ENCODE measurements at regions not wholly inside any gene's neighbourhood (a gene's known extent, or its start where the extent isn't known, plus 50 kb on each side); places are given as distances from the start of the nearest gene placed in this dataset.
A peak's percentile ranks its signal among the peaks of the same experiment; 100 is the strongest.
"Not testable (repeated sequence)": the region's sequence is repeated elsewhere in the genome, so short reads cannot be mapped to it uniquely, and the experiment has no call there.

DNA sequence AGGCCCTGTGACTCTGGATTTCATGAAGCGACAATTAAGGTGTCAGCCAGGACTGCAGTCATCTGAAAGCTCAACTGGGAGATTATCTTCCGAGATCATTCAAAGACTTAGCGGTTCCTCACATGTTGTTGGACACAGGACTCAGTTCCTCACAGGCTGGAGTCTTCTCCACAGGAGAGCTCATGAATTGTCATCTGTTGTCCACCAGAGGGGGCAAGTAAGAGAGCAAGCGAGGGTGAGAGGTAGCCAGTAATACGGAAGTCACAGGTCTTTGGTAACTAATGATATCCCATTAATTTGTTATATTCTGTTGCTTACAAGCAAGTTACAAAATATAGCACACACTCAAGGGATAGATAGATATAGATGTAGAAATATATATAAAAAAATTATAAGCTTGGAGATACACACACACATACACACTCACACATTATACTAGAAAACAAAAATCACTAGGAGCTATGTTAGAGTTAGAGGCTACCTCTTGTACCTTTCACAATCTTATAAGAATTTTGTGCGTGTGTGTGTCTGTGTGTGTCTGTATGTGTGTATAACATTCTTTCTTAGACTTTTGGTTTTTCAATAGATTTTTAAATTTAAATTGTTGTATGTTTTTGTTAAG, 1695.3 kb downstream of the BRINP3 start:
- ATAC-seq (peak; percentile 90 to 97; a peak in 5 of 6 replicates), FAIRE-seq (no peak), DNase-seq (ENCODE audit: low read depth in 1 of 2, low spot score in 1 of 2) (peak; percentile 34 to 72)
- WGBS (ENCODE audit: missing lambda C conversion rate) = 48% methylated on average over 6 of the region's 6 CpGs
- H3K9me3 ChIP-seq = no peaks in the 10 kb centered on the region
- no peak overlapping the region for H3K27ac ChIP-seq
- peak; percentile 54 to 62 for TF ChIP-seq RAD21 (conservative IDR thresholded peaks at IDR 0.05 in 1 of 2, IDR thresholded peaks at IDR 0.05 in 1 of 2)
- no peak for TF ChIP-seq JUNB (IDR thresholded peaks at IDR 0.05)
- peak; percentile 65 for TF ChIP-seq SMC3 (IDR thresholded peaks at IDR 0.05)
- TF ChIP-seq, protein P1, sequence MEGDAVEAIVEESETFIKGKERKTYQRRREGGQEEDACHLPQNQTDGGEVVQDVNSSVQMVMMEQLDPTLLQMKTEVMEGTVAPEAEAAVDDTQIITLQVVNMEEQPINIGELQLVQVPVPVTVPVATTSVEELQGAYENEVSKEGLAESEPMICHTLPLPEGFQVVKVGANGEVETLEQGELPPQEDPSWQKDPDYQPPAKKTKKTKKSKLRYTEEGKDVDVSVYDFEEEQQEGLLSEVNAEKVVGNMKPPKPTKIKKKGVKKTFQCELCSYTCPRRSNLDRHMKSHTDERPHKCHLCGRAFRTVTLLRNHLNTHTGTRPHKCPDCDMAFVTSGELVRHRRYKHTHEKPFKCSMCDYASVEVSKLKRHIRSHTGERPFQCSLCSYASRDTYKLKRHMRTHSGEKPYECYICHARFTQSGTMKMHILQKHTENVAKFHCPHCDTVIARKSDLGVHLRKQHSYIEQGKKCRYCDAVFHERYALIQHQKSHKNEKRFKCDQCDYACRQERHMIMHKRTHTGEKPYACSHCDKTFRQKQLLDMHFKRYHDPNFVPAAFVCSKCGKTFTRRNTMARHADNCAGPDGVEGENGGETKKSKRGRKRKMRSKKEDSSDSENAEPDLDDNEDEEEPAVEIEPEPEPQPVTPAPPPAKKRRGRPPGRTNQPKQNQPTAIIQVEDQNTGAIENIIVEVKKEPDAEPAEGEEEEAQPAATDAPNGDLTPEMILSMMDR (IDR thresholded peaks at IDR 0.05) = peak; percentile 57
- TF ChIP-seq NPAS2 (CRISPR knock-in tag; IDR thresholded peaks at IDR 0.05; ENCODE audit: borderline replicate concordance) = no peak
- ChIA-PET CTCF (interaction anchor here (0.7 to 1.4 kb wide), 8 partner anchors 8 to 247 kb away, joined by 3 to 6 read pairs (median 4); no protein-coding TSS in a partner anchor), POLR2A (no interaction called here)
- H3K4me2 ChIP-seq = peak overlapping the region; percentile 11; the same call in 1 of the 3 replicates
- H3K4me3 ChIP-seq = no peak overlapping the region
- no peaks in the 10 kb centered on the region for H3K4me1 ChIP-seq

DNA sequence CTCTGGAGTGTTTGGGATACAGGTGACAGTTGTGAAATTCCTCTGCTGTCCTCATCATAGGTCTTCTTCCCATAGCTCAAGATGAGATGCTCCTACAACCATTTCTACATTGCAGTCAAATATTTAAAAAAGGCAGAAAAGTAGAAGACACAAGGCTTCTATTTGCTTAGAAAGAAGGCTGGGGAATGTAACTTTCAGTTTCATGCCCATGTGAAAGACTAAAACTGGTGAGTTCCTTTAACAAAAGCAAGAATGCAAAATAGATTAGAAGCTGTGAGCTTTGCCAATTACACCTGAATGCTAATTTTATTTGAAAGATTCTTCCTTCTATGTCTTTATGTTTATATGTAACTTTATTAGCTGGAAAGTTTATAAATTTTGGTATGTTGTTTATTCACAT, 1682.7 kb downstream of the BRINP3 start:
- DNase-seq (ENCODE audit: low read depth in 1 of 2, low spot score in 1 of 2) = no peak

DNA sequence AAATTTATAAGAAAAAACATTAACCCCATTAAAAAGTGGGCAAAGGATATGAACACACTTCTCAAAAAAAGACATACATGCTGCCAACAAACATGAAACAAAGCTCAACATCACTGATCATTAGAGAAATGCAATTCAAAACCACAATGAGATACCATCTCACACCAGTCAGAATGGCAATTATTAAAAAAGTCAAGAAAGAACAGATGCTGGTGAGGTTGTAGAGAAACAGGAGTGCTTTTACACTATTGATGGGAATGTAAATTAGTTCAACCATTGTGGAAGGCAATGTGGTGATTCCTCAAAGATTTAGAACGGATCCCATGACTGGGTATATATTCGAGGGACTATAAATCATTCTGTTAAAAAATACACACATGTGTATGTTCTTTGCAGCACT, 1665.5 kb downstream of the BRINP3 start:
- H3K4me2 ChIP-seq; DNase-seq (ENCODE audit: low read depth in 1 of 2, low spot score in 1 of 2); H3K4me1 ChIP-seq; H3K4me3 ChIP-seq; H3K27ac ChIP-seq; POLR2A ChIA-PET; FAIRE-seq; ATAC-seq; H3K9me3 ChIP-seq; CTCF ChIA-PET: not testable (repeated sequence)
- 36% methylated on average over 2 of the region's 2 CpGs for WGBS (ENCODE audit: missing lambda C conversion rate)

More for the DNA sequence above, 1682.7 kb downstream of the BRINP3 start:
- no peaks in the 10 kb centered on the region for H3K4me1 ChIP-seq
- no peak overlapping the region for H3K4me2 ChIP-seq
- ChIA-PET CTCF (interaction anchor here (0.7 kb wide), 1 partner anchor 13 kb away, joined by 3 read pairs; no protein-coding TSS in a partner anchor), POLR2A (no interaction called here)
- H3K4me3 ChIP-seq = no peak overlapping the region
- H3K27ac ChIP-seq = no peak overlapping the region
- no peak for TF ChIP-seq ZNF302 (CRISPR knock-in tag; IDR thresholded peaks at IDR 0.05)
- no peak for TF ChIP-seq RAD21 (conservative IDR thresholded peaks at IDR 0.05 in 1 of 2, IDR thresholded peaks at IDR 0.05 in 1 of 2)
- TF ChIP-seq FOSB (CRISPR knock-in tag; IDR thresholded peaks at IDR 0.05) = no peak
- no peak for ATAC-seq
- no peaks in the 10 kb centered on the region for H3K9me3 ChIP-seq
- FAIRE-seq = peak; percentile 7

DNA sequence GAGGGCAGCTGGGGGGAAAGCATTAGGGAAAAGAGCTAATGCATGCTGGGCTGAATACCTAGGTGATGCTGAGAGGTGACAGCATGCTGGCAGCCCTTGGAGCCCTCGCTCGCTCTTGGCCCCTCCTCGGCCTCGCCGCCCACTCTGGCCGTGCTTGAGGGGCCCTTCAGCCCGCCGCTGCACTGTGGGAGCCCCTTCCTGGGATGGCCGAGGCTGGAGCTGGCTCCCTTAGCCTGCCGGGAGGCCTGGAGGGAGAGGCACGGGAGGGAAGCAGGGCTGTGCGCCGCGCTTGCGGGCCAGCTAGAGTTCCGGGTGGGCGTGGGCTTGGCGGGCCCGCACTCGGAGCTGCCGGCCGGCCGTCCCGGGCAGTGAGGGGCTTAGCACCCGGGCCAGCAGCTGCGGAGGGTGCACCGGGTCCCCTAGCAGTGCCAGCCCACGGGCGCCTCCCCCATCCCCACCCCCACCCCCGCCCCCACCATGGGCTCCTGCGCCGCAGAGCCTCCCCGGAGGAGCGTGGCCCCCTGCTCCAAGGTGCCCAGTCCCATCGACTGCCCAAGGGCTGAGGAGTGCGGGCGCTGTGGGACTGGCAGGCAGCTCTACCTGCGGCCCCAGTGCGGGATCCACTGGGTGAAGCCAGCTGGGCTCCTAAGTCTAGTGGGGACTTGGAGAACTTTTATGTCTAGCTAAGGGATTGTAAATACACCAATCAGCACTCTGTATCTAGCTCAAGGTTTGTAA, 1664.7 kb downstream of the BRINP3 start:
- POLR2A ChIA-PET; H3K4me1 ChIP-seq; ATAC-seq; H3K4me2 ChIP-seq; H3K27ac ChIP-seq; H3K4me3 ChIP-seq; CTCF ChIA-PET; H3K9me3 ChIP-seq; FAIRE-seq; DNase-seq (ENCODE audit: low read depth in 1 of 2, low spot score in 1 of 2): not testable (repeated sequence)
- 75% methylated on average over 13 of the region's 39 CpGs for WGBS (ENCODE audit: missing lambda C conversion rate)

DNA sequence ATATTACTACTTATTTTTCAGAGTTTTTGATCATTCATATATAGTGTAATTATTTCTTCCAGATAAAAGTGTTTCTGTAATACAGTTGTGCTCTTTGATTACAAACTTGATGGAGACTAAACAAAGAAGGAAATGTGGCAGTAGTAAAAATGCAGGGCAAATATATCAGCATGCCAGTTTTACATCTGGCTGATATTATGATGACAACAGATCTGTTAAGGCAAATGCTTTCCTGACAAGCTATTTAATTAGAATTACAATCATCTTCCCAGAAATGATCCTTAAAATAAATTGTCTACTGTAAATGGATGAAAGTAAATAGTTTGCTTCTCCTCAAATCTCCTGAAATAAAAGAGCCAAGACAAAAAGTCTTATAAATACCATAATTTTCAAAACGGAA, 1659.8 kb downstream of the BRINP3 start:
- ChIA-PET CTCF (no interaction called here), POLR2A (no interaction called here)
- FAIRE-seq = no peak
- Histone ChIP-seq H3K4me1 (no peaks in the 10 kb centered on the region), H3K4me2 (no peak overlapping the region), H3K4me3 (no peak overlapping the region), H3K9me3 (no peaks in the 10 kb centered on the region), H3K27ac (no peak overlapping the region)
- no peak for DNase-seq (ENCODE audit: low read depth in 1 of 2, low spot score in 1 of 2)
- 54% methylated on average over 1 of the region's 1 CpG for WGBS (ENCODE audit: missing lambda C conversion rate)
- no peak for ATAC-seq
- TF ChIP-seq SMC3 (IDR thresholded peaks at IDR 0.05) (no peak), NPAS2 (CRISPR knock-in tag; IDR thresholded peaks at IDR 0.05; ENCODE audit: borderline replicate concordance) (no peak), MYC (IDR thresholded peaks at IDR 0.05; ENCODE audit: borderline replicate concordance, low read length) (no peak), ZFP36 (IDR thresholded peaks at IDR 0.05; ENCODE audit: borderline replicate concordance, partially characterized antibody) (no peak), FOSB (CRISPR knock-in tag; IDR thresholded peaks at IDR 0.05) (no peak), EP300 (IDR thresholded peaks at IDR 0.05) (no peak), CEBPB (IDR thresholded peaks at IDR 0.05) (no peak), CBX8 (IDR thresholded peaks at IDR 0.05) (no peak), ESRRA (IDR thresholded peaks at IDR 0.05; ENCODE audit: borderline replicate concordance, low read length) (no peak), SREBF2 (IDR thresholded peaks at IDR 0.05) (no peak), ZC3H11A (IDR thresholded peaks at IDR 0.05) (no peak), MAZ (IDR thresholded peaks at IDR 0.05; ENCODE audit: borderline replicate concordance, low read depth, low read length) (no peak), PHF8 (IDR thresholded peaks at IDR 0.05; ENCODE audit: borderline replicate concordance, low read depth) (no peak), RAD21 (conservative IDR thresholded peaks at IDR 0.05 in 1 of 2, IDR thresholded peaks at IDR 0.05 in 1 of 2) (no peak)
- TF ChIP-seq, protein P1 (IDR thresholded peaks at IDR 0.05) = no peak
- TF ChIP-seq, protein P2, sequence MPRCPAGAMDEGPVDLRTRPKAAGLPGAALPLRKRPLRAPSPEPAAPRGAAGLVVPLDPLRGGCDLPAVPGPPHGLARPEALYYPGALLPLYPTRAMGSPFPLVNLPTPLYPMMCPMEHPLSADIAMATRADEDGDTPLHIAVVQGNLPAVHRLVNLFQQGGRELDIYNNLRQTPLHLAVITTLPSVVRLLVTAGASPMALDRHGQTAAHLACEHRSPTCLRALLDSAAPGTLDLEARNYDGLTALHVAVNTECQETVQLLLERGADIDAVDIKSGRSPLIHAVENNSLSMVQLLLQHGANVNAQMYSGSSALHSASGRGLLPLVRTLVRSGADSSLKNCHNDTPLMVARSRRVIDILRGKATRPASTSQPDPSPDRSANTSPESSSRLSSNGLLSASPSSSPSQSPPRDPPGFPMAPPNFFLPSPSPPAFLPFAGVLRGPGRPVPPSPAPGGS (IDR thresholded peaks at IDR 0.05) = no peak
- TF ChIP-seq, protein P3, sequence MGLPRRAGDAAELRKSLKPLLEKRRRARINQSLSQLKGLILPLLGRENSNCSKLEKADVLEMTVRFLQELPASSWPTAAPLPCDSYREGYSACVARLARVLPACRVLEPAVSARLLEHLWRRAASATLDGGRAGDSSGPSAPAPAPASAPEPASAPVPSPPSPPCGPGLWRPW (IDR thresholded peaks at IDR 0.05) = no peak

Data from A549 (cell line).